WI38 (cell line): ENCODE measurements at regions not wholly inside any gene's neighbourhood (a gene's known extent, or its start where the extent isn't known, plus 50 kb on each side); places are given as distances from the start of the nearest gene placed in this dataset.
"Not testable (repeated sequence)": the region's sequence is repeated elsewhere in the genome, so short reads cannot be mapped to it uniquely, and the experiment has no call there.

ENCODE experiments used
- H3K4me3 ChIP-seq: 2 replicates; pipeline ENCODE4 v1.5.1; 2011; ENCODE audit warnings: low read depth, mild to moderate bottlenecking, control low read depth, low read length
- CTCF ChIP-seq: IDR thresholded peaks from 2 replicates; pipeline ENCODE4 v1.5.1; 2012; ENCODE audit warnings: low read depth, mild to moderate bottlenecking, control low read depth, low read length

GRCh38 chr2:113361051-113361450 is 76.4 kb upstream of the ZNG1B start:
- H3K4me3 ChIP-seq: no peak overlapping the region
- no peak for TF ChIP-seq CTCF

- TF ChIP-seq CTCF: no peak
- H3K4me3 ChIP-seq: no peak overlapping the region
Observed at GRCh38 chr2:113357071-113357470, 78.3 kb upstream of the PAX8 start.

GRCh38 chr2:113356284-113356683 is 77.6 kb upstream of the PAX8 start:
- not testable (repeated sequence) for H3K4me3 ChIP-seq

GRCh38 chr2:113355339-113356015 is 76.8 kb upstream of the PAX8 start:
- H3K4me3 ChIP-seq: not testable (repeated sequence)

- no peak overlapping the region for H3K4me3 ChIP-seq
- no peak for TF ChIP-seq CTCF
Observed at GRCh38 chr2:113351375-113352355, 72.9 kb upstream of the PAX8 start.

DNA sequence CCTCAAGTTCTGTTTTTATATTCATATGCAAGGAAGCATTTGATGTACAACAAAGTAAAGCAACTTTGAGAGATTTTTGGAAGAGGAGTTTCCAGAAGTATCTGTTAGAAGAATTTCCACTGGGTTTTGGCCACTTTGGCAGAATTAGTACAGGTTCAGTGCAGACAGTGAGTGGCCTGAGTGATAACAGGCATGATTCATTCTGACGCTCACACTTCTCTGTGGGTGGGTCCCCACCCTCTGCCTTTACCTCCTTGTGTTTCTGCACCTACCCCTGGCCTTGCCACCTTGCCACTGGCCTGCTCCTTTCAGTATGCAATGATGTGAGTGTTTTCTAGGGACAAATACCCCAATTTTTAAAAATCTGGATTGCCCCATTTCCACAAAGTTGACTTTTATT is 65.1 kb upstream of the PAX8 start:
- not testable (repeated sequence) for H3K4me3 ChIP-seq

- TF ChIP-seq CTCF: no peak
- H3K4me3 ChIP-seq: no peak overlapping the region
Observed at GRCh38 chr2:113342650-113343049, 63.9 kb upstream of the PAX8 start.

- H3K4me3 ChIP-seq: not testable (repeated sequence)
Observed at GRCh38 chr2:113341870-113342253, 63.1 kb upstream of the PAX8 start.

DNA sequence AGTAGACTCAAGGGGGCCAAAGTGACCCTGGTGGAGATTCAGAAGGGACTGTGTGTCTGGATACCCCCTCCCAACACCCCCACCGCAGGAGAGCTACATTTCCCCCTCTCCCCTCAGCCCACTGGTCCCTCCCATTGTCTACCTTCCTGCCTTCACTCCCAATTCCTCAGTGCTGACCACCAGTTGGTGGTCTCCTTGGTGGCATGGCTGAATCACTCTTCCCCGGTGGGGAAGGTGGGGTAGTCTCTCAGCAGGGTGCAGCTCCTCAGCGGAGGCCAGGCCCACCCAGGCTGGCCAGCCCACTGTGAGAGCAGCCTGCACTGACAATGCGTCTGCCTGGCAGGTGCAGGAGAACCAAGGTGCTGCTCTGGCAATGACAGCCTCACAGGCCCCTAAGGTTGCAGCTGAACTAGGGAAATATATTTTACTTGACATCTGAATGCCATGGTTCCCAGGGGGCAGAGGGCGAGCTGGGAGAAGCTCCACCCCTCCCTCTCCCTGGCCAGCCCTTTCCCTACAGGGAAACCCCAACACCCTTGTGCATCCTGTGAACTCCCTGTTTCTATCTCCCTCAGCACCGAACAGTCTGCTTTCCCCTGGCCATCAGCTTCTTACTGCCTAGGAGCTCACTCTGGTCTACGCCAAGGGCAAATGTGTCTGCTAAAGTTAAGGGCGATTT is 62.6 kb upstream of the PAX8 start:
- TF ChIP-seq CTCF: no peak
- no peak overlapping the region for H3K4me3 ChIP-seq
